Activated CD8-positive, alpha-beta T cell treated with anti-CD3 and anti-CD28 coated beads, Interleukin-2, amount 10 ng/mL, durations not matched to agents 7 days and 5 days (primary cell): ENCODE measurements at regions not wholly inside any gene's neighbourhood (a gene's known extent, or its start where the extent isn't known, plus 50 kb on each side); places are given as distances from the start of the nearest gene placed in this dataset.

Experiments
- ATAC-seq: fragments of 150-1000 bp; cut with Tn5 transposase; one replicate; pipeline ENCODE4 v1.10.0; 2021; ENCODE audit warnings: moderate library complexity
- CTCF ChIA-PET: fragments of 350-600 bp; sonication (Branson Sonifier 250); formaldehyde crosslinking; loops from one replicate; lab custom pipeline; 2021; ENCODE audit warnings: antibody characterized with exemption; lab: Charles Lee
- POLR2A ChIA-PET: fragments of 350-600 bp; sonication (Branson Sonifier 250); formaldehyde crosslinking; loops from one replicate; lab custom pipeline; 2021; ENCODE audit warnings: antibody characterized with exemption; lab: Charles Lee
- DNase-seq: peaks from one replicate; pipeline ENCODE4 v3.0.0-alpha.2; 2020
- H3K27ac Mint-ChIP-seq: one replicate; pipeline ENCODE4 v1.8.0; 2021; ENCODE audit warnings: mild to moderate bottlenecking, mixed read lengths
- H3K27me3 Mint-ChIP-seq: one replicate; pipeline ENCODE4 v1.8.0; 2021; ENCODE audit warnings: low read depth, mixed read lengths
- H3K36me3 Mint-ChIP-seq: one replicate; pipeline ENCODE4 v1.8.0; 2021; ENCODE audit warnings: low read depth, mixed read lengths
- H3K4me1 Mint-ChIP-seq: one replicate; pipeline ENCODE4 v1.8.0; 2021; ENCODE audit warnings: low read depth, mixed read lengths
- H3K4me3 Mint-ChIP-seq: one replicate; pipeline ENCODE4 v1.8.0; 2021; ENCODE audit warnings: mild to moderate bottlenecking, mixed read lengths
- H3K9me3 Mint-ChIP-seq: one replicate; pipeline ENCODE4 v1.8.0; 2022; ENCODE audit warnings: mixed read lengths; ENCODE audit not compliant: insufficient read depth

DNA sequence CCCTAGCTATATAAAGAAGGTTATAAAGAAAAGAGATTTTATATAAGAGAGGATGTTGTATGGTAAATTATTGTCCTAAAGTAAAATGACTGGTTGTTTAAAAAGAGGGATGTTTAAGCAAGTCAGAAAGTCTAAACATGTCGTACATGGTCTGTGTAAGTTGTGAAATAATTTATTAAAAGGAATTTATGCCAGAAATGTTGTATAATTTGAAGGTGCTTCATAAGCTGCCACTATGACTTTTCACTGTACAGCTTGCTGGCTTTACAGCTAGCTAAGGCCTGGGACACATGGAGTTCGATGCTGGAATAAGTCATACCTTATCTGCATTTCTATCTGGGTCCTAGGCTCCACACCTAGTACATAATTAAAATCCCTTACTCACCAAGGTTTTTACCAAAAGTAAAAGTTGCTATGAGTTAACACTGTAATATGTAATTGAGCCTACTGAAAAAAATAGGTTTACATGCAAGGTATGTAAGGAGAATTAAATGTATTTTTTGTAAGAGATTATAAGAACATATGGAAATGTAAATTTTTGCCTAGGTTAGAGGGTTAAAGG is 59.0 kb upstream of the EDEM3 start:
- Mint-ChIP-seq H3K9me3 (peaks cover 8% of the 10 kb centered on the region), H3K27me3 (no peaks in the 10 kb centered on the region), H3K4me1 (no peaks in the 10 kb centered on the region), H3K36me3 (peaks cover 35% of the 10 kb centered on the region), H3K4me3 (no peak overlapping the region), H3K27ac (no peak overlapping the region)
- ATAC-seq (no peak), DNase-seq (no peak)
- POLR2A ChIA-PET = interaction anchor here (1.3 kb wide), 1 partner anchor 9 kb away, joined by 3 read pairs; no protein-coding TSS in a partner anchor
- CTCF ChIA-PET = interaction anchor here (3.2 kb wide), 1 partner anchor 168 kb away, joined by 13 read pairs; no protein-coding TSS in a partner anchor

DNA sequence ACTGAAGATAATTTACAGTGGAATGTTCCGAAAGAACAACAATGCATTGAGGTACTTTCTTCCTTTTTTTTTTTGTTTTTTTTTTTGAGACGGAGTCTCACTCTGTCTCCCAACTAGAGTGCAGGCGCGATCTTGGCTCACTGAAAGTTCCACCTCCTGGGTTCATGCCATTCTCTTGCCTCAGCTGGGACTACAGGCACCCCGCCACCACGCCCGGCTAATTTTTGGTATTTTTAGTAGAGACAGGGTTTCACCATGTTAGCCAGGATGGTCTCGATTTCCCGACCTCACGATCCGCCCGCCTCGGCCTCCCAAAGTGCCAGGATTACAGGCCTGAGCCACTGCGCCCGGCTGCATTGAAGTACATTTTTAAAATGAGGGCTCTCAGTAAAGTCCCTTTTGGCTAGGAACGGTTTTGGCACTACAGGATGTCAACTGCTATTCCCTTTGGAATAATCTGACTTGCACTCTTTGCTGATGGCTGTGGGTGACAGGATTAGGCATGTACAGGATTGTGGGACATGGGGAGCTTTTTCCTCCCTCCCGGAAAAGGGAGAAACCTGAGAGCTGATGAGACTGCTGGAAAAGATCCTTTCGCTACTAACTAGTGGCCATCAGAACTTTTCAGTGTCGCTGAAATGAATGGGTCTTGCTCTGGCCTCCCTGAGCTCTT is 56.9 kb upstream of the EDEM3 start:
- peaks cover 8% of the 10 kb centered on the region for H3K9me3 Mint-ChIP-seq
- H3K4me1 Mint-ChIP-seq = no peaks in the 10 kb centered on the region
- H3K27ac Mint-ChIP-seq = no peak overlapping the region
- peaks cover 22% of the 10 kb centered on the region for H3K36me3 Mint-ChIP-seq
- CTCF ChIA-PET = interaction anchor here (1.7 kb wide), 1 partner anchor 93 kb away, joined by 3 read pairs; no protein-coding TSS in a partner anchor
- no peaks in the 10 kb centered on the region for H3K27me3 Mint-ChIP-seq
- DNase-seq (no peak), ATAC-seq (no peak)
- POLR2A ChIA-PET = no interaction called here
- no peak overlapping the region for H3K4me3 Mint-ChIP-seq

DNA sequence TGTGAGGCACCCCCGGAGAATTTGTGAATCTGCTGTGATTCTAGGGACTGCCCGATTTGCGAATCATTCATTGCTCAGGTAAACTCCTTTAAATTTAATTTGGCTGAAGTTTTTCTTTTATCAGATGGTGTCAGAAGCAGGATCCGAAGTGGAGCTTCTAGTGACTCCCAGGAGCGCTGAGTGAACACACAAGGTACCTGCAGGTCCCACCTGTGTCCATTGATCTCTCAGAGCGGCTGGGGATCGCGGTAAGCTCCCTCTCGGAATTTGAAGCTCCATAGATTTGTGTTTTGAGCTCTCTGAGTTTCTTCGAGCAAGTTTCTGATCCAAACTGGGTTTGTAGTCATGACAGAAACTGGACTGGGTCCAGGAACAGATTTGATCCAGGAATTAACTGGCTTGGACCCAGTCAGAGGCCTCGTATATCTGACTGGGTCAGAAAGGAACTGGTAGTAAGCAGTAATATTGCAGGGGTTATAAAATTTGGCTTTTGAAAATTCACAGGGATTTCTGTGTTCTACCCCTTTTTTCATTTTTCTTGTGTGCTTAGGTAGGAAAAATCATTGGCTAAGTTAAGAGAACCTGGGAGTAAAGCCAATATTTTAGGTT is 56.2 kb upstream of the EDEM3 start:
- Mint-ChIP-seq H3K36me3 (peaks cover 18% of the 10 kb centered on the region), H3K27ac (no peak overlapping the region), H3K27me3 (no peaks in the 10 kb centered on the region), H3K4me3 (no peak overlapping the region), H3K9me3 (peaks cover 8% of the 10 kb centered on the region), H3K4me1 (peaks cover under 1% of the 10 kb centered on the region)
- ATAC-seq = no peak
- ChIA-PET POLR2A (no interaction called here), CTCF (interaction anchor here (6.8 kb wide), 1 partner anchor 170 kb away, joined by 170 read pairs; no protein-coding TSS in a partner anchor)
- DNase-seq = no peak

DNA sequence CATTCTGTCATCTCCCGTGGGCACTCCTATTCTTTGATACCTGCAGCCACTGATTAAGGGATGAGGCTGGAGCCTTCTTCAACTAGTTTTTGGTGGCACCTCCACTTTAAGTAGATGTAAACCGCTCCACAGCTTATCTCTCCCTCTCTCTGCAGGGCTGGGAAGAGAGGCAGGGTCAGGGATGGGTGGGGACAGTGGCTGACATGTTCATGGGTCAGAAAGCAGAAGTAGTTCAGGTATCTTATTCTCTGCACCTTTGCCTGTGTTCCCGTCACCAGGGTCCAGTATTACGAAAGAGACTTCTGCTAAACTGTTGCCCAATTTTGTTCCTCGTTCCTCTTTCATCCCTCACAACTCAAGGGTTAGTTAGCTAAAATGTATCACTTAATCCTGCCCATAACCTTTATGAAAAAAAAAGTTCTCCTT is 51.7 kb upstream of the EDEM3 start:
- Mint-ChIP-seq H3K36me3 (peaks cover 8% of the 10 kb centered on the region), H3K27me3 (no peaks in the 10 kb centered on the region), H3K4me1 (peaks cover 3% of the 10 kb centered on the region), H3K9me3 (no peaks in the 10 kb centered on the region), H3K4me3 (no peak overlapping the region), H3K27ac (no peak overlapping the region)
- CTCF ChIA-PET = interaction anchor here (0.9 to 6.8 kb wide), 20 partner anchors 12 to 364 kb away, joined by 3 to 170 read pairs (median 6); partner anchors contain the start of gene NIBAN1
- DNase-seq = no peak
- no peak for ATAC-seq
- POLR2A ChIA-PET = no interaction called here

DNA sequence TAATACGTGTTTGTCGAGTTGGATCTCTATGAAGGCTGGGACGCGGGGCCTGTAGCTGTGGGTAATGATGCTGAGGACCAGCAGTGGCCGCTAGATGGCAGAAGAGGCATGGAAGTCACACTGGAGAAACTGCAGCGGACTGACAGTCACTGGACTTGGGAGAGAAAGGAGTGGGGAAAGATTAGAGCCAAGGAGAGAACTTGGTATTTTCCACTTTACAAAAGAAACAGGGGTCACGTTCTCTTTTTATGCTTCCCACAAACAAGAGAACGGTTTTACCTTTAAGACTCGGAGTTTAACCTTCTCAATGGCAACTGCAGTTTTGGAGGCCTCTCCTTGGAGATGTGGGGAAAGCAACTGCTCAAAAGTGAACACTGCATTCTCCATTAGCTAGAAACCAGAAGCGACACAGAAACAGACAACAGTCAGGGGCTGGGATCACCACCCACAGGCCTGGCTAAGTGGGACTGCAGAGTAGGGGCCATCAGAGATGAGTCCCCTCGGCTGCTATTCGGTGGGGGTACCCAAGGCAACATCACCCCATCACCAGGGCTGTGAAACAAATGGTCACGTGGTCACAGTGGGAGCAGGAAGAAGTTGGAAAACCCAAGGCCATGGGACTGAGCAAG is 51.1 kb upstream of the EDEM3 start:
- peak; percentile 88 for DNase-seq
- Mint-ChIP-seq H3K36me3 (peaks cover 8% of the 10 kb centered on the region), H3K27ac (peak overlapping the region; percentile 32), H3K4me1 (peaks cover 3% of the 10 kb centered on the region), H3K4me3 (no peak overlapping the region), H3K27me3 (no peaks in the 10 kb centered on the region), H3K9me3 (no peaks in the 10 kb centered on the region)
- ChIA-PET POLR2A (interaction anchor here (1.1 kb wide), 1 partner anchor 50 kb away, joined by 3 read pairs; no protein-coding TSS in a partner anchor), CTCF (interaction anchor here (0.6 to 6.8 kb wide), 48 partner anchors 9 to 890 kb away, joined by 3 to 170 read pairs (median 4); partner anchors contain the start of gene NIBAN1)
- peak; percentile 95 for ATAC-seq
